ENCODE measurements at regions not wholly inside any gene's neighbourhood (a gene's known extent, or its start where the extent isn't known, plus 50 kb on each side); places are given as distances from the start of the nearest gene placed in this dataset.

GRCh38 chrX:10749113-10749512 is 128.7 kb upstream of the MID1 start:
- DNase-seq = no peak

DNA sequence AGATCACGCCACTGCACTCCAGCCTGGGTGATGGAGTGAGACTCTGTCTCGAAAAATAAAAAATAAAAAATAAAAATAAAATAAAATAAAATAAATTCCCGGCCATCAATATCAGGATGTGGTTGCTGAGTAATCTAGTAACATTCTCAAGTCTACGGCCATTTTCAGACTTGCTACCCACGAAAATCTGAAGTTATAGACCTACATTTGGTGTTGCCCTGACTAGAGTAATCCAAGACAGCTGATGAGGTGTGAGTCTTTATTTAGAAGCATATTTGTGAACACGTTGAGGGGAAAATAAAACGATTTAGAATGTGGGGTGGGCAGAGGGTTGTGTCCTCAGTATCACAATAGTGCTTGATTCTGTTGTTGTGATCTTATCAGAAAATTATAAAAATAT is 130.2 kb upstream of the MID1 start:
- no peak for DNase-seq

DNA sequence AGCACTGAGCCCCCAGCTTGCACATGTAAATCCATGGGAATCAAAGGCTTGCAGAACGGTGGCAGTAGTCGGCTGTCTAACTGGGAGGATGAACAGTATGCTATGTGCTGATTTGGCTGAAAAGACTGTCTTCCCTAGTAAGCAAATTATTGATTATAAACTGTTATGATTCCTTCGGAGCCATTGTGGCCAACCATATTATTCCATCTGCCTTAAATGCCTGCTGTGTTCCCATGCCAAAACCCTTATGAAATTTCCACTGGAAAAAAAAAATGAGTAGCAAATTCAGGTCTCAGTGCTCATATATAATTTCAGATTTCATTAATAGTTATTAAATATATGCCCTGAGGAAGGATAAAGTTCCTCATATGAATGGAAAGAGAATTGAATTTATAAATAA is 132.7 kb upstream of the MID1 start:
- no peak for DNase-seq

DNA sequence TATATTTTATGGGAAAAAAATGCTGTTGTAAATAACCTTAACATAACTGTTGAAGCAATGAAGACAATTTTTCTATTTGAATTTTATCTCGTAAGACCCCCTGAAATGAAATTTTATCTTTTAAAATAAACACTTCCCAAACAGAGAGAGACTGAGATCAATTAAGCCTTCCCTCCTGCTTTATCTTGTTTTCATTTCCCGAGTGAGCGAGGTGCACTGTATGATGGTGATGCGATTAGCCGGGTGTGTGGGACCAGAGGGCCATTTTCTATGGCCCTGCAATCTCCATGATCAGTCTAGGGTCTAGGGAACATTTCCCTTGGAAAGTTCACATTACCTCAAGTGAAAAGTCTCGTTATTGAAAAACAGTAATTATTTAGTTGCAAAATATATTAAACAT is 134.1 kb upstream of the MID1 start:
- no peak for DNase-seq

GRCh38 chrX:10755439-10756334 is 135.3 kb upstream of the MID1 start:
- no peak for DNase-seq

DNA sequence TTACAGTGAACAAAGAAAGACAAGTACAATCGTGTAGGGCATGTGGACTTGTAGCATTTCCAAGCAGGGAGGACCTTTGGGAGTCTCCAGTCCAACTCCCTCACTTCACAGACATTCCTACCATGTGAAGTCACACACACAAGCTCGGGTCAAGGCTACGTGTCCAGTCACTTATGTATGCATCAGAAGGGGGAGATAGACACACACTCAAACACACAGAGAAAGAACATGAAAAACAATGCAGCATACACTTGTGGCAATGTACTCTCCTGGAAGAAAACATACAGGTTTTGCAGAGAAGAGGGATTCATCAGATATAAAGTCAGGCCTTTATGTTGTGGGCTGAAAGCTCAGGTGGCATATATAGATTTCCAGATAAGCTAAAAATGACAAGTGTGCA is 136.1 kb upstream of the MID1 start:
- no peak for DNase-seq

DNA sequence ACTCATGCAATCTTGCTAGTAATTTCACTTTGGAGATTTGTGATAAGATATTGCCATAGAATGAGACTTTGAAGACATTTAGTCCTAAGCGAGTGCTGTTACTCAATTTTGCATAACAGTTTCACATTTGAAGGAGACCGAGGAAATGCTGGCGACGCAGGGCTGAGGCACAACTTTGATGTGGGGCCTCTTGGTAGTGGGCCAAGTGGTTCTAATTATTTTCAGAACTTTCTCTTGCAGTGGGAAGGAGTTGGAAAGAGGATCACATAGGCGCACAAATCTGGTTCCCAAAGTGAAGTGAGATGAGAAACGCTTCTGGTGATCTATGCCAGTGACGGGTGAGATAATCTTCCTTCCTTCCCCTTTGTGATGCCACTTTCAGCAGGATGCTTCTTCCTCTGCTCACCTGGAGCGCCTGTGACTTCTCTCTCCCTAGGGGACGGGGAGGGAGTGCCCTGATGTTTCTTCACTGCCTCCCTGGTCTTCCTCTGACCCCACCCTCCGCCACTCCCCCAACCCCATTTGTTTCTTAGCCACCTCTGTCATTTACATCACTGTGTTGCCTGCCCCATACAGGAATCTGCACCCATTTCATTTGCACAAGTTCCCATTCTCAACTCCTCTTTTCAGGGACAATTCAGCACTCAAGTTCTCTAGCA is 138.9 kb upstream of the MID1 start:
- no peak for DNase-seq

- DNase-seq = no peak
Measured at GRCh38 chrX:10761447-10761846, 141.1 kb upstream of the MID1 start.

DNA sequence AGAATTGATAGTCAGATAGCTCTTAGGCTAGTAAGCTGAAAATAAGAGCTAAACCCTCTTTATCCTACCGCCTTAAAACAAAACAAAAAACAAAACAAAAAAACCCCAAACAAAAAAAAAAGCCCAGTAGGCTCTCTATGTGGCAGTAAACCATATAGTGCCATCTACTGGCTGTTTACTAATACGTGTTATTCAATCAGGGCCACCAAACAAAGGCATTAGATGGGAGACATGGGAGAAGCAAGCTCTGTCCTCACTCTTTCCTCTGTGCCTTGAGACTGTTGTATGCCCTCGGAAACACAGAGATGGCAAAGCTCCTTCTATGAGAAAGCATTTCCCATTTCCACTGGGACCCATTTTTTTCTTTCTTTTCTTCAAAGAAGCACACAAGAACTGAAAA is 148.8 kb upstream of the MID1 start:
- no peak for DNase-seq

GRCh38 chrX:10769696-10770619 is 149.6 kb upstream of the MID1 start:
- DNase-seq = no peak

DNA sequence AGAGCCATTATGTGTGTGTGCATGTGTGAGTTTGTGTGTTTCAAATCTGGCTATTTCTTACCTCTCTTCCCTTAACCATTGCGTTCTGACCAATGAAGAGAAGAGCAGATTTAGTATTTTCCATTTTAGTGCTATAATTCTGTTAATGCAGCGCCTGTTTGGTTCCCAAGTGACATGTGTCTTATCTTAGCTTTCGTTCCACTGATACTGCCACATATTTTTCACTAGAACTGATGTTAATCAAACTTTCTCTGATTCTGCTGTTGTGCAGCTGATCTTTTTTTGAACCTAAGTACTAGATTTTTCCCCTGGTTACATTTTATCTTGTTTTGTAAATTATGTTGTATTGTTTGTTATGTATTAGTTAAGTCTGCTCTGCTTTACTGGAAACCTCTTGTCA is 152.9 kb upstream of the MID1 start:
- DNase-seq = no peak

DNA sequence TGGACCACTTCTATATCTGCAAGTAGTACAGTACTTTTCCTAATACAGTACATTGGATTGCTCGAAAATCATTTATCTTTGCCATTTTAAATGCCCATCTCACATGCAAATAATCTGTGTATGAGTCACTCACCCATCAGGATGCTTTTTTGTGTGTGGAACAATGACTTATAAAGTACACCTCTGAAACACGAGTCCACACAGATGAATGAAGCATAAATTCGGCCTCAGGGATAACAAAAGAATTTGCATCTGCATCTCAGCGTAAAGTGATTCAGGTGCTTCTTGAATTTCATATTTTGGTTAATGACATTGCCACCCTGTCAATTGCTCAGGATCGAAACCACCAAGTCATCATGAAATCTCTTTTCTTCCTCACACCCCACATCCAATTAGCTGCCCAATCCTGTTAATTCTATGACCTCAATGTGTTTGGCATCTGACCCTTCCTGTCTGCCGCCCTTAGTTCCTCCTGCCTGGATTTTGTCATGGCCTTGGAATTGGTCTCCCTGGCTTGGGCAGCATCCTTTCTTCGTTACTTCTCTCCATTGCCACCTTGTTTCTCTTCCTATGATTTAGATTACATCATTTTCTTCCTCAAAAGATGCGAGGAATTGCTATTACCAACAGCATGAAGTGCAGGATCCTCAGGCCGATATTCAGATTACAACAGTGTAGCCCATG is 161.6 kb upstream of the MID1 start:
- no peak for DNase-seq

DNA sequence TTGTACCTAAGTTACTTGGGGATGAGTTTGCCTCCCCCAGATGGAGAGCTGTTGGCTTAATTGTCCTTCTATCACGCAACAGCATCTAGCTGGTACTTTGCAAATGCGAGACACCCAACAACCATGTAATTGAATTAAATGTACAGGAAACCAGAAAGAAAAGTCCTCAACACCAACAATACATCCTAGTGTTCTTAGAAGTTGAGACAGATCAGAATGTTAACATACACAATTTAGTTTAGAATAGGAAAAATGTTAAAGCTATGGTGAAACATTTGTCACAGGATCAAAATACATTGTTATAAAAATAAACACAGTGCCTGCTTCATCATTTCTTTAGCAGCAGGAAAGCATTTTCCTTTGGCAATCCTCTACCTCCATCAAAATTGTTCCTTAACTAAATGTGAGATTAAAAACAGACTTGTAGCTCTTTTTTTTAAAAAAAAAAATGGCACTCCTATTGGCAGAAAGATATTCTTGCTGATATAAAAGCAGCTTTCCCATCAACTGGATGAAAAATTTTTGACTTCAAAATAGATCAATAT is 163.1 kb upstream of the MID1 start:
- DNase-seq = no peak

DNA sequence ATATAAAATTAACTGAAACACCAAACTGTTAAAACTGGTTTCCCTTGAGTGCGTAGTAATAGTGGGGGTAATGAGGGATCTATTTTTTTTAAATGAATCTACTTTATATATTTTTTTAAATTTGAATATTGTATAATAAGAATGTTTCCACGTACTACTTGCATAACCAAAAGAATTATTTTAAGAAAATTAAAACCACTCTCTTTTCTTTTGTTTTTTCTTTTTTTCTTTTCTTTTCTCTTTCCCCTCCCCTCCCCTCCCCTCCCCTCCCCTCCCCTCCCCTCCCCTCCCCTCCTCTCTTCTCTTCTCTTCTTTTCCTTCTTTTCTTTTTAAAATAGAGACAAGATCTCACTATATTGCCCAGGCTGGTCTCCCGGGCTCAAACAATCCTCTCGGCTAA is 166.9 kb upstream of the MID1 start:
- DNase-seq = no peak

- DNase-seq = no peak
Measured at GRCh38 chrX:10794203-10794630, 173.8 kb upstream of the MID1 start.

GRCh38 chrX:10795721-10796120 is 175.3 kb upstream of the MID1 start:
- DNase-seq = no peak

GRCh38 chrX:10797466-10797865 is 177.1 kb upstream of the MID1 start:
- no peak for DNase-seq

DNA sequence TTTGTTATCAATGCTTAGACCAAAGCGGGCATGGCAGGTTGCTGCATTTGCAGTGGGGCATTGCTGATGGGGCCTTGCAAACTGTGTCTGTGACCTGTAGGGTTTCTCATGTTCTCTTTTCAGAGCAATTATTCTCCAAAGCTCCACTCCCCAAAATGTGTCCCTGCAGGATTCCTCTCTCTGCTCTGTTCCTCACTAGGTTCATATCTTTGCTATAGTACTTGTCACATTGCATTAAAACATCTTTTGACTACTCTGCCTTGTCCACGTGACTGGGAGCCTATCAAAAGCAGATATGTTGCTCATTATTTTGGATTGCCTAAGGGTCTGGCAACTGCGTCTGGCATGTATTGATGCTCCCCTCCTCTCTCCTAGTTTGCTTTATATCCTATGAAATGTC is 177.7 kb upstream of the MID1 start:
- no peak for DNase-seq

DNA sequence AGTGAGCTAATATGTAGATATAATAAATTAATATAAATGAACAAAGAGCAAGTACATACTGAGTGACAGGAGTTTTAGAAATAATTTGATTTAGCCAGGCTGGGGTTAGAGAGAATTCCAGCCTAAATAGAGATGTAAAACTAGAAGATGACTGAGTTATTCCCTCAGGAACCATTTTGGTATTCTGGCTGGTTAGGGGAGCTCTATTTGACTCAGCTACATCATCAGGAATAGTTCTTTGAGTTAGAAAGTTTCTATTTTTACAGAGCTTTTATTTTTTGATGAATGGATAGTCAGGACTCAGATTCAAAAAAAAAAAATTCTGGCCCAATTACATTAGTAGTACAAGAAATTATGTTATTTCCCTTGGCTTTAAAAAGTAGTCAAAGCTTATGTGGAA is 180.4 kb upstream of the MID1 start:
- no peak for DNase-seq

GRCh38 chrX:10811111-10811510 is 190.7 kb upstream of the MID1 start:
- no peak for DNase-seq

GRCh38 chrX:10813761-10814160 is 193.4 kb upstream of the MID1 start:
- DNase-seq = no peak

- DNase-seq = no peak
Measured at GRCh38 chrX:10818651-10819050, 198.3 kb upstream of the MID1 start.

GRCh38 chrX:10819973-10820372 is 199.6 kb upstream of the MID1 start:
- DNase-seq = no peak
